Daoy (cell line): ENCODE measurements at regions not wholly inside any gene's neighbourhood (a gene's known extent, or its start where the extent isn't known, plus 50 kb on each side); places are given as distances from the start of the nearest gene placed in this dataset.

ENCODE experiments used
- DNase-seq: peaks from one replicate; pipeline ENCODE4 v3.0.0-alpha.2; 2015; ENCODE audit warnings: low read depth

GRCh38 chr11:15536438-15536837, 421.7 kb downstream of the INSC start:
- DNase-seq = no peak

GRCh38 chr11:15539645-15540044, 424.9 kb downstream of the INSC start:
- DNase-seq = no peak

DNA sequence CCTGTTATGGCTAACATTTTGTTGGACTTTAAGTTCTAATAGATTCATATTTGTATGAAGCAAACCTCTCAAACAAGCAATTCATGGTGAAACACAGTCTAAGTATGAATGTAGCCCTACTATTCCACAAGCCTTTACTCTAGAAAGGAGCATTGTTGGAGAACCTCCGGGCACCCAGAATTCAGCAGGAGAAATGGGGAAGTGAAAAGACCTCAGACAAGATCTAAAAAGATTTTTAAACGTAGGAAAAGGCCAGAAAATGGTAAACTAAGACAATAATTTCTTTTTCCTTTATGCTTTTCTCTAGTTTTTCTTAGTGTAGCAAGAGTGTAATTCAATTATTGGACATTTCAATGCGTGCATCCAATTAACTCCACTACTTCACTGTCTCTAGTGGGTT, 426.4 kb downstream of the INSC start:
- no peak for DNase-seq

DNA sequence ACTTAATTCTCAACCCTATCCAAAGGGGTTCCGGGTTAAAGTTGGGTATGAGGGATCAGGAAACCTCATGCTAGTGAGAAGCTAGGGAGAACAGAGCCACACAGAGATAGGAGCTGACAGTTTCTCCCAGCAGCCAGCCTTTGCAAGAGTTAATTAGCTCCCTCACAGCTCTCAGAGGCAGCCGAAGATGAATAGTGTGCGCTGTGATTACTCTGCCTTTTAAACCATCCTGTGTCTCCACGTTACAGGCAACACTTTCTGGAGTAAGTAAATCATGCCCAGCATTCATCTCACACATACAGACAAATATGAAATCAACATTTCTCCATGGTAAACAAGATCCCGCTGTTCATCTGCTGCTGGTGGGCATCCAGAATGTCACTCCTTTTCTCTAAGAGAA, 429.6 kb downstream of the INSC start:
- no peak for DNase-seq

GRCh38 chr11:15547685-15548084, 433.0 kb downstream of the INSC start:
- no peak for DNase-seq

GRCh38 chr11:15551901-15552851, 437.5 kb downstream of the INSC start:
- DNase-seq = no peak

DNA sequence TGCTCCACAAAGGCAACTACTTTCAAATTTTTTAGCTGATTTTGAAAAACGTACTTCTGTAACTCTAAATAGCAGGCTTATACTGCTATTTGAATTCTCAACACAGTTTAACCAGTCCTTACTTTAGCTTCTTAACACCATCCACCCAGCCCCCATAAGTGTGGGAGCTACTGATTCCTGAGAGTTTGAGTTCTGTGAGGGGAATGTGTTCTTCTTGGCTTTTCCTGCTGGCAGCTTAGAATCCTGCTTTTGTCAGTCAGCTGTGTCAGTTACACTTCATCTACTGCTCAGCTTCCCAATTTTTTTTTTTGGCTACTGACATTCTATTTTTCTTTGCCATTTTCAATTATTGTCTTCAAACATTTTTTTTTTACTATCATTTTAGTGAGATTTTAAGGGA, 440.4 kb downstream of the INSC start:
- DNase-seq = no peak

DNA sequence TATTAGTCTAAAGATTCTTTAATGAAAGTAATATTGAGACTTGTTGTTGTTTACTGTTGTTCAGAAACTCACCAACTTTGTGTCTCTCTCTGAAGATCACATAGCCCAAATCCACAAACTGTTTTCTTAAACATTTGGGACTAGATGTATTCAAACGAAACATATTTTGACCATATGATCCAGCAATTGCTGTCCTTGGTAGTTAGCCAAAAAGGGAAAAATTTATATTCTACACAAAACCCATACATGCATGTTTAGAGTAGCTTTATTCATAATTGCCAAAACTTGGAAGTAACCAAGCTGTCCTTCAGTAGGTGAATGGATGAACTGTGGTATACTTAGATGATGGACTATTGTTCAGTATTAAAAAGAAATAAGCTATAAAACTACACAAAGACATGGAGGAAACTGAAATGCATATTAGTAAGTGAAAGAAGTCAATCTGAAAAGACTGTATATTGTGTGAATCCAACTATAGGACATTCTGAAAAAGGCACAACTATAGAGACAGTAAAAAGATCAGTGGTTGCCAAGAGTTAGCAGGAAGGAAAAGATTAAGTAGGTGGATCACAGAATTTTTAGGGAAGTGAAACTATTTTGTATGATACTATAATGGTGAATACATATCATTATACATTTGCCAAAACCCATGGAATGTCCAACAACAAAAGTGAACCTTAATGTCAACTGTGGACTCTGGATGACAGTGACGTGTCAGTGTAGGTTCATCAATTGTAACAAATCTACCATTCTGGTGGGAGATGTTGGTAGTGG, 442.9 kb downstream of the INSC start:
- DNase-seq = no peak

DNA sequence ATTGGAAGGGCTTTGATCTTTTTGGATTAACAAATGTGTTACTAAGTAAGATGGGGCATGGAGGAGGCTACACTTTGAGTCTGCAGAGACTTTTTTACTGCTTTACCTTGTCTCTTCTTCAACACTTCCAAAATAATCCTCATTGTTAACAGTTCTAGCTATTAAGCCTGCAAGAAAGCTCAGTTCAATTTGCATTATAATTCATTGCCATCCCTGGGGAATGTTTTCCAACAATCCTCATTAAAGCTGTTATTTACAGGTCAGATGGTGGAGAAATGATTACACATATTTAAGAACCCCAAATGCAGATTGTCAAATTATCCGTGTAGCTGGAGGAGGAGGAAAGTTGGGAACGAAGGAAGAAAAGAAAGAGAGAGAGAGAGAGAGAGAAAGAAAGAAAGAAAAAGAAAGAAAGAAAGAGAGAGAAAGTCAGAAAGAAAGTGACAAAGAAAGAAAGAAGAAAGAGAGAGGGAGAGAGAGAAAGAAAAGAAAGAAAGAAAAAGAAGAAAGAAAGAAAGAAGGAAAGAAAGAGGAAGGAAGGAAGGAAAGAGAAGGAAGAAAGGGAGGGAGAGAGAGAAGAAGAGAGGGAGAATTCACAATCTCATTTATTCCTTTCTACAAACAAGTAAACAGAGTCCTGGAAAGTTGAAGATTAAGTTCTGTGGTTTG, 443.9 kb downstream of the INSC start:
- DNase-seq = no peak

DNA sequence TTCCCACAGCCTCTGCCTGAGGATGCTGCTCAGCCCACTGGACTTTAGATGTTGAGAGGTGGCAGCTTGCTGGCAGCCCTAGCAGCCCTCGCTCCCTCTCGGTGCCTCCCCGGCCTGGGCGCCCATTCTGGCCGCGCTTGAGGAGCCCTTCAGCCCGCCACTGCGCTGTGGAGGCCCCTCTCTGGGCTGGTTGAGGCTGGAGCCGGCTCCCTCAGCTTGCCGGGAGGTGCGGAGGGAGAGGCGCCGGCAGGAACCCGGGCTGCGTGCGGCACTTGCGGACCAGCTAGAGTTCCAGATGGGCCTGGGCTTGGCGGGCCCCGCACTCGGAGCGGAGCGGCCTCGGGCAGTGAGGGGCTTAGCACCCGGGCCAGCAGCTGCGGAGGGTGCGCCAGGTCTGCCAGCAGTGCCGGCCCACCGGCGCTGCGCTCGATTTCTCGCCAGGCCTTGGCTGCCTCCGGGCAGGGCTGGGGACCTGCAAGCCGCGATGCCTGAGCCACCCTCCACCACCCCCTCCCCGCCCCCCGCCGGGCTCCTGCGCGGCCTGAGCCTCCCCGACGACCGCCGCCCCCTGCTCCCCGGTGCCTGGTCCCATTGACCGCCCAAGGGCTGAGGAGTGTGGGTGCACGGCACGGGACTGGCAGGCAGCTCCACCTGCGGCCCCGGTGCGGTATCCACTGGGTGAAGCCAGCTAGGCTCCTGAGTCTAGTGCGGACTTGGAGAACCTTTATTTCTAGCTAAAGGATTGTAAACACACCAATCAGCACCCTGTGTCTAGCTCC, 446.2 kb downstream of the INSC start:
- DNase-seq = no peak

DNA sequence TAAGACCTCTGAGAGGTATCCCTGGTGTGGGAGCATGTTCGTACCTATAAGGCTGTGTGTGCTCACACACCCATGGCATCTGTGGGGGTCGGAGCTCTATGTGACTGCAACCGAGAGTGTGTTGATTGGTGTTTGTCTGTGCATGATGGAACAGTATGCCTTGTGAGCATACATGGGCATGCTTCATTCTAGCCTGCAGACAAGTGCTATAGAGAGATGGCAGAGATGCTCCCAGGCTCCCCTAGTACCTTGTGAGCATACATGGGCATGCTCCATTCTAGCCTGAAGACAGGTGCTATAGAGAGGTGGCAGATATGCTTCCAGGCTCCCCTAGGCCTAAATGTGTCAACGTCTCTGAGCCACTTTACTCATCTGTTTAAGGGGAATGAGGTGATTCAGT, 447.5 kb downstream of the INSC start:
- DNase-seq = no peak

DNA sequence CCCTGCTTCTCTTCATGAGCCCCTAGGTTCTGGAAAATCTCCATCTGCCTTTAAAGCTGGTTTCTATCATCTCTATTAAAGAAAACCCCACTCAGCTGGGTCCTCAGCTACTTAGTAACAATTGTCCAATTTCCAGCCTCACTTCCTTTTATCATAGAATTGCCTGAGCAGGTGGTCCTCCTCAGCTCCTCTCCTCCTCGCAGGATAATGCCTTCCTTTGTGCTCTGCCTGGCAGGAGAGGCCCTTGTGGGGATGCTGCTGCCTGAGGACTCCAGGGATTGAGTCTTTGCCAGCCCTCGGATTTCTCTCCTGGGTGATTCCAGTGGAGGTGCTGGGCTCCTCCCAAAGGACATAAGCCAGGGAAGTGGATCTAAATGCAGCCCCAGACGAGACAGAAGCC, 448.3 kb downstream of the INSC start:
- no peak for DNase-seq

DNA sequence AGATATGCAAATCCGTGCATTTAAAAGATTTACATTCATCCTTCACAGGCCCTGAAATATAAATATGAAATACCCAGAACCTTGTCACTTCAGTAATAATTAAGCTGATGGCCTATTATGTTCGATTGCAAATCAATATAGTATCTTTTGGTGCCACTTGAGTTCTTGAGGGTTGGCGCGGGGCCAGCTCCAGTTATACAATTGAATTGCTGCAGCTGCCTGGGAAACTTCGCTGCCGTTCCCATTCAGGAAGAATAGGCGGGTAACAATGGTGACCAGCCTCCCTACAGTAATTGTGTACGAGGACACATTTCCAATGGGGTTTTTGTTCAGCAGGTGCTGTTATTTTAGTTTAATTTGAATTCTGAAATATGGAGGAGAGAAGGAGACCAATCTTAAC, 451.2 kb downstream of the INSC start:
- no peak for DNase-seq

- DNase-seq = no peak
These were observed 453.7 kb downstream of the INSC start for GRCh38 chr11:15568440-15568839.

GRCh38 chr11:15569305-15570025, 454.7 kb downstream of the INSC start:
- peak; percentile 12 for DNase-seq

DNA sequence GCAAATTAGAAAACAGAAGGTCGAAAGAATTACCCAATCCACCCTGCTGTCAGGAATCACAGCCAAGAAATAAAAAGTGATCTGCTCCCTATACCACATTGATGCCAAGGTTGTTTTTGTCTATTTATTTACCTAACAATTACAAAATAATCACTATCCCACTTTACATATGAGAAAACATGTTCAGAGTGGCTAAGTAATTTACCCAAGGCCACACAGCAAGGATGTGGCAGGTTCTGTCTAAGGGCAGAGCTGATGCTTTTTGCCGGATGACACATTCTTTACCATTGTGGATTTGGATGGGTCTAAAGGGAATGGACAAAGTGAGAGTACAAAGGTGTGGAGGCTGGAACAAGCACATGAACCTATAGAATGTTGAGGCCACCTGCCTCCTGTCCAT, 460.7 kb downstream of the INSC start:
- DNase-seq = no peak

GRCh38 chr11:15576769-15577168, 462.0 kb downstream of the INSC start:
- DNase-seq = no peak

- no peak for DNase-seq
These were observed 462.8 kb downstream of the INSC start for GRCh38 chr11:15577519-15577918.

DNA sequence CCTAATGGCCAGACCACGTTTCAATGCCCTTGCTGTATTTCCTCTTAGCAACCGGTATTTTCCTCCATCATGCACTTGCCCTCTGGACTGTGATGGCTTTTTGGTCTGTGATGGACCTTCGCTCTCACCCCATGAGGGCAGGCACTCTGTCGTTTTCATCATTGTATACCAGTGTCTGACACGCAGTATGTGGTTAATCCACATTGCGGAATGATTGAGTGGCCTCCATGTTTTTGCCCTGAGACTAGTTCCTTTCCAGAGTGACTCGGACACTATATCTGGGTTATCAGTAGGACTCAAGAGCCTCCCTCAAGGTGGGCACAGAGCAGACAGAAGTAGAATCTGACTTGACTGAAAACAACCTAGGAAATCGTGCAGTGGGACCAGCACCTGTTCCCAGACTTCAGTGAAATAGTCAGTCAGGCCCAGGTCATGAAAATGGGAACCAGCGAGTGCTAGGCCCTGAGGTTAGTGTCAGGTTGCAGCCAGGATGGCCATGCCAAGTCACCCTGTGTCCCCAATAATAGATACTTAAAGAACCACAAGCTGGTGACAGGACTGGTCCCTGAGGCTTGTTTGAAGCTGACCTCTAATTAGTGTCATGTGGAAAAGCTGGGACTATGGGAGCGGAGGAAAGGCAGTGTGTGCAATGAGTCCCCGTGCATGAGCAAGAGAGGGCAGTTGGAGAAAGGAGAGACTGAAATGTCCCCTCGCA, 464.7 kb downstream of the INSC start:
- DNase-seq = no peak

- DNase-seq = no peak
These were observed 465.5 kb downstream of the INSC start for GRCh38 chr11:15580056-15580774.
